Liver (tissue), 8 donors: ENCODE measurements at regions not wholly inside any gene's neighbourhood (a gene's known extent, or its start where the extent isn't known, plus 50 kb on each side); places are given as distances from the start of the nearest gene placed in this dataset.

ENCODE experiments used
- DNase-seq: peaks from one replicate; pipeline ENCODE4 v3.0.0-alpha.2; 2017; ENCODE audit warnings: low spot score
- H3K27ac ChIP-seq, 2 donors: one replicate each; pipeline ENCODE4 v1.7.0; 2013; ENCODE audit warnings: inconsistent platforms in 2 of 2, low read length in 2 of 2, control low read depth in 1 of 2, low read depth in 1 of 2, mild to moderate bottlenecking in 1 of 2
- H3K27me3 ChIP-seq, 4 donors: one replicate each; pipeline versions ENCODE4 v1.6.1 to v1.7.0; 2013; ENCODE audit warnings: low read length in 3 of 4, inconsistent platforms in 1 of 4, mild to moderate bottlenecking in 1 of 4, moderate library complexity in 1 of 4; ENCODE audit not compliant: control insufficient read depth in 4 of 4, insufficient read depth in 4 of 4
- H3K36me3 ChIP-seq, 4 donors: one replicate each; pipeline versions ENCODE4 v1.6.1 to v1.7.0; 2013; ENCODE audit warnings: low read length in 3 of 4, mild to moderate bottlenecking in 3 of 4, low read depth in 1 of 4, moderate library complexity in 1 of 4; ENCODE audit not compliant: control insufficient read depth in 4 of 4, insufficient read depth in 3 of 4
- H3K4me1 ChIP-seq, 4 donors: one replicate each; pipeline versions ENCODE4 v1.6.1 to v1.7.0; 2013; ENCODE audit warnings: low read length in 3 of 4, mild to moderate bottlenecking in 3 of 4, moderate library complexity in 1 of 4; ENCODE audit not compliant: control insufficient read depth in 4 of 4, insufficient read depth in 4 of 4
- H3K4me3 ChIP-seq, 3 donors: one replicate each; pipeline versions ENCODE4 v1.6.1 to v1.7.0; 2013; ENCODE audit warnings: low read length in 3 of 3, control low read depth in 1 of 3, low read depth in 1 of 3, mild to moderate bottlenecking in 1 of 3
- H3K9ac ChIP-seq, 2 donors: one replicate each; pipeline ENCODE4 v1.7.0; 2013; ENCODE audit warnings: low read length in 2 of 2, mild to moderate bottlenecking in 2 of 2, moderate library complexity in 2 of 2, control low read depth in 1 of 2, low read depth in 1 of 2
- H3K9me3 ChIP-seq, 4 donors: one replicate each; pipeline versions ENCODE4 v1.6.1 to v1.7.0; 2013; ENCODE audit warnings: low read length in 3 of 4; ENCODE audit not compliant: control insufficient read depth in 4 of 4
- ATF3 ChIP-seq: IDR thresholded peaks from 2 replicates; pipeline ENCODE4 v1.6.1; 2016; ENCODE audit warnings: antibody characterized with exemption
- CTCF ChIP-seq: fragments of 150-350 bp; IDR thresholded peaks from 2 replicates; pipeline ENCODE4 v1.5.1; 2017; ENCODE audit warnings: improper control_type of control experiment, low read depth, low read length; ENCODE audit not compliant: missing input control
- EGR1 ChIP-seq, 2 donors: IDR thresholded peaks; 2 replicates each; pipeline ENCODE4 v1.6.1; 2016 to 2018; ENCODE audit warnings: antibody characterized with exemption in 2 of 2, low read depth in 2 of 2
- FOXA1 ChIP-seq: IDR thresholded peaks from 2 replicates; pipeline ENCODE4 v1.6.1; 2016; ENCODE audit warnings: antibody characterized with exemption
- FOXA2 ChIP-seq: IDR thresholded peaks from 2 replicates; pipeline ENCODE4 v1.6.1; 2016; ENCODE audit warnings: antibody characterized with exemption
- GABPA ChIP-seq, 2 donors: IDR thresholded peaks in 1 of 2; conservative IDR thresholded peaks in 1 of 2; 2 replicates each; pipeline ENCODE4 v1.6.1; 2016; ENCODE audit warnings: antibody characterized with exemption in 2 of 2, mild to moderate bottlenecking in 1 of 2, moderate library complexity in 1 of 2
- HNF4A ChIP-seq, 2 donors: conservative IDR thresholded peaks; 2 replicates each; pipeline ENCODE4 v1.6.1; 2016; ENCODE audit warnings: antibody characterized with exemption in 2 of 2, mild to moderate bottlenecking in 2 of 2
- HNF4G ChIP-seq: IDR thresholded peaks from 2 replicates; pipeline ENCODE4 v1.6.1; 2016; ENCODE audit warnings: antibody characterized with exemption
- JUND ChIP-seq, 2 donors: IDR thresholded peaks; 2 replicates each; pipeline ENCODE4 v1.6.1; 2016; ENCODE audit warnings: antibody characterized with exemption in 2 of 2
- MAX ChIP-seq: IDR thresholded peaks from 2 replicates; pipeline ENCODE4 v1.6.1; 2016; ENCODE audit warnings: antibody characterized with exemption
- NR2F2 ChIP-seq: IDR thresholded peaks from 2 replicates; pipeline ENCODE4 v1.6.1; 2016; ENCODE audit warnings: antibody characterized with exemption
- RAD21 ChIP-seq, 2 donors: IDR thresholded peaks; 2 replicates each; pipeline ENCODE4 v1.6.1; 2016; ENCODE audit warnings: antibody characterized with exemption in 2 of 2, mild to moderate bottlenecking in 2 of 2
- REST ChIP-seq: IDR thresholded peaks from 2 replicates; pipeline ENCODE4 v1.6.1; 2016; ENCODE audit warnings: antibody characterized with exemption, mild to moderate bottlenecking
- RXRA ChIP-seq, 2 donors: IDR thresholded peaks; 2 replicates each; pipeline ENCODE4 v1.6.1; 2017 to 2018; ENCODE audit warnings: antibody characterized with exemption in 2 of 2, mild to moderate bottlenecking in 1 of 2
- SP1 ChIP-seq: IDR thresholded peaks from 2 replicates; pipeline ENCODE4 v1.6.1; 2018; ENCODE audit warnings: antibody characterized with exemption, mild to moderate bottlenecking
- TAF1 ChIP-seq: conservative IDR thresholded peaks from 2 replicates; pipeline ENCODE4 v1.6.1; 2016; ENCODE audit warnings: antibody characterized with exemption, mild to moderate bottlenecking
- YY1 ChIP-seq: IDR thresholded peaks from 2 replicates; pipeline ENCODE4 v1.6.1; 2016; ENCODE audit warnings: antibody characterized with exemption, mild to moderate bottlenecking
- ZBTB33 ChIP-seq: IDR thresholded peaks from 2 replicates; pipeline ENCODE4 v1.6.1; 2016; ENCODE audit warnings: antibody characterized with exemption
- WGBS: extraction: QIAGEN DNeasy Blood & Tissue Kit; methylation state at CpG from one replicate; pipeline ENCODE4 v1.1.7; 2013; 5-methylcytosine and 5-hydroxymethylcytosine counted together
- donor health status: healthy.
- donor health status: healthy.
- donor health status: healthy.
- donor health status: healthy.
- donor health status: healthy.

GRCh38 chr18:56323673-56324072 is 314.7 kb downstream of the TXNL1 start:
- H3K4me1 ChIP-seq: no peaks in the 10 kb centered on the region
- no peaks in the 10 kb centered on the region for H3K9me3 ChIP-seq
- H3K27ac ChIP-seq: no peak overlapping the region
- no peak for TF ChIP-seq ATF3
- TF ChIP-seq REST: no peak
- no peak for TF ChIP-seq EGR1 (IDR thresholded peaks at IDR 0.05; ENCODE audit: low read depth in 2 of 2)
- TF ChIP-seq CTCF: no peak
- H3K9ac ChIP-seq: no peak overlapping the region
- WGBS: 92% methylated on average over 4 of the region's 4 CpGs
- peaks cover 0 to 3% (median 0%) of the 10 kb centered on the region in 4 donors for H3K27me3 ChIP-seq
- H3K36me3 ChIP-seq: no peaks in the 10 kb centered on the region
- H3K4me3 ChIP-seq: no peak overlapping the region
- DNase-seq: no peak

- Histone ChIP-seq H3K4me3 (no peak overlapping the region), H3K4me1 (no peaks in the 10 kb centered on the region), H3K9me3 (no peaks in the 10 kb centered on the region), H3K9ac (no peak overlapping the region), H3K27ac (no peak overlapping the region), H3K36me3 (no peaks in the 10 kb centered on the region), H3K27me3 (peaks cover 0 to 3% (median 0%) of the 10 kb centered on the region in 4 donors)
- TF ChIP-seq NR2F2: no peak
- TF ChIP-seq ZBTB33: no peak
- no peak for TF ChIP-seq MAX
- no peak for TF ChIP-seq TAF1
- TF ChIP-seq EGR1 (IDR thresholded peaks at IDR 0.05; ENCODE audit: low read depth in 2 of 2): no peak
- no peak for TF ChIP-seq FOXA2
- TF ChIP-seq HNF4A (conservative IDR thresholded peaks at IDR 0.05): no peak
- no peak for TF ChIP-seq GABPA (IDR thresholded peaks at IDR 0.05 in 1 of 2, conservative IDR thresholded peaks at IDR 0.05 in 1 of 2)
- TF ChIP-seq FOXA1: no peak
- TF ChIP-seq REST: no peak
- TF ChIP-seq CTCF: no peak
- TF ChIP-seq ATF3: no peak
- TF ChIP-seq HNF4G: no peak
- no peak for TF ChIP-seq RAD21 (IDR thresholded peaks at IDR 0.05)
- TF ChIP-seq SP1: no peak
- no peak for TF ChIP-seq JUND (IDR thresholded peaks at IDR 0.05)
- TF ChIP-seq YY1: no peak
- no peak for TF ChIP-seq RXRA (IDR thresholded peaks at IDR 0.05)
- WGBS: 91% methylated on average over 9 of the region's 9 CpGs
- no peak for DNase-seq
Observed at GRCh38 chr18:56322406-56322805, 316.0 kb downstream of the TXNL1 start.
